Lung (tissue), 11 donors: ENCODE measurements at regions not wholly inside any gene's neighbourhood (a gene's known extent, or its start where the extent isn't known, plus 50 kb on each side); places are given as distances from the start of the nearest gene placed in this dataset.

Source experiments
- ATAC-seq: fragments of 200-7000 bp; cut with Tn5 transposase; one replicate; pipeline ENCODE4 v1.9.1; 2020; ENCODE audit warnings: moderate number of reproducible peaks; ENCODE audit not compliant: insufficient read depth, low FRiP score
- DNase-seq, 3 donors: peaks; one replicate each; pipeline ENCODE4 v3.0.0-alpha.2; 2013 to 2017
- H3K27ac ChIP-seq, 2 donors: one replicate each; pipeline ENCODE4 v1.5.1; 2013; ENCODE audit warnings: mild to moderate bottlenecking in 2 of 2, moderate library complexity in 2 of 2, control low read depth in 1 of 2, inconsistent platforms in 1 of 2, low read depth in 1 of 2, low read length in 1 of 2
- H3K27me3 ChIP-seq, 3 donors: one replicate each; pipeline ENCODE4 v1.5.1; 2013; ENCODE audit warnings: low read length in 2 of 3; ENCODE audit not compliant: control insufficient read depth in 3 of 3, insufficient read depth in 3 of 3
- H3K36me3 ChIP-seq, 4 donors: one replicate each; pipeline ENCODE4 v1.5.1; 2013; ENCODE audit warnings: low read length in 4 of 4, mild to moderate bottlenecking in 1 of 4, moderate library complexity in 1 of 4; ENCODE audit not compliant: control insufficient read depth in 4 of 4, insufficient read depth in 4 of 4
- H3K4me1 ChIP-seq, 5 donors: one replicate each; pipeline ENCODE4 v1.5.1; 2013; ENCODE audit warnings: low read length in 5 of 5, mild to moderate bottlenecking in 2 of 5, moderate library complexity in 1 of 5; ENCODE audit not compliant: control insufficient read depth in 5 of 5, insufficient read depth in 5 of 5
- H3K4me3 ChIP-seq: one replicate; pipeline ENCODE4 v1.5.1; 2013; ENCODE audit warnings: mild to moderate bottlenecking, control low read depth, moderate library complexity
- H3K9ac ChIP-seq, 2 donors: one replicate each; pipeline ENCODE4 v1.5.1; 2013; ENCODE audit warnings: low read length in 2 of 2, control low read depth in 1 of 2; ENCODE audit not compliant: insufficient read depth in 1 of 2
- H3K9me3 ChIP-seq, 4 donors: one replicate each; pipeline ENCODE4 v1.5.1; 2013; ENCODE audit warnings: low read length in 3 of 4, mild to moderate bottlenecking in 1 of 4, moderate library complexity in 1 of 4; ENCODE audit not compliant: control insufficient read depth in 4 of 4, insufficient read depth in 3 of 4
- WGBS, 2 donors: extraction: QIAGEN DNeasy Blood & Tissue Kit; methylation state at CpG; one replicate each; pipeline ENCODE4 v1.1.7; 2013; 5-methylcytosine and 5-hydroxymethylcytosine counted together
- TF ChIP-seq, protein P1 (sequence below): IDR thresholded peaks from 2 replicates; pipeline ENCODE4 v1.5.1; 2012; ENCODE audit warnings: mild to moderate bottlenecking; ENCODE audit errors: control extremely low read depth, extremely low read depth
- donor health status: control.
- donor health status: control.
- donor health status: Bipolar disorder and iron deficiency.
- donor health status: healthy.
- donor health status: DM: yes; HTN: yes; CAD: no.

DNA sequence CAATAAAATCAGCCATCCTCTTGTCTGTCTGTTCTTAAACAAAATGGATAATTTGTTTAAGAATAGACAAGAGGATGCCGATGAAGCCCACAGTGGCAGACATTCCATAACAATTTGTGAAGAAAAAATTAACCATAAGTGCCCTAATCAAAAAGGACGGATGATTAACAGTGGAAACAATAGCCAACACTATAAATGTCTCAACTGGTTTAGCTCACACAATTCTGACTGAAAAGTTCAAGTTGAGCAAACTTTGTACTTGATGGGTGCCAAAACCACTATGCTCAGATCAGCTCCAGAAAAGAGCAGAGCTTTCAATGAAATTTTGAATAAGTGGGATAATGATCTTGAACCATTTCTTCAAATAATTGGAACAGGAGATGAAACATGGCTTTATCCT is 202.2 kb upstream of the OR4E1 start:
- H3K9ac ChIP-seq, result no peak overlapping the region
- H3K4me1 ChIP-seq, result no peaks in the 10 kb centered on the region
- no peak overlapping the region for H3K4me3 ChIP-seq
- WGBS, 2 donors, result 78 to 88% methylated on average over 2 of the region's 2 CpGs
- no peaks in the 10 kb centered on the region for H3K36me3 ChIP-seq
- ATAC-seq (no peak), DNase-seq (no peak)
- H3K9me3 ChIP-seq, result no peaks in the 10 kb centered on the region
- H3K27me3 ChIP-seq, result no peaks in the 10 kb centered on the region
- TF ChIP-seq, protein P1, sequence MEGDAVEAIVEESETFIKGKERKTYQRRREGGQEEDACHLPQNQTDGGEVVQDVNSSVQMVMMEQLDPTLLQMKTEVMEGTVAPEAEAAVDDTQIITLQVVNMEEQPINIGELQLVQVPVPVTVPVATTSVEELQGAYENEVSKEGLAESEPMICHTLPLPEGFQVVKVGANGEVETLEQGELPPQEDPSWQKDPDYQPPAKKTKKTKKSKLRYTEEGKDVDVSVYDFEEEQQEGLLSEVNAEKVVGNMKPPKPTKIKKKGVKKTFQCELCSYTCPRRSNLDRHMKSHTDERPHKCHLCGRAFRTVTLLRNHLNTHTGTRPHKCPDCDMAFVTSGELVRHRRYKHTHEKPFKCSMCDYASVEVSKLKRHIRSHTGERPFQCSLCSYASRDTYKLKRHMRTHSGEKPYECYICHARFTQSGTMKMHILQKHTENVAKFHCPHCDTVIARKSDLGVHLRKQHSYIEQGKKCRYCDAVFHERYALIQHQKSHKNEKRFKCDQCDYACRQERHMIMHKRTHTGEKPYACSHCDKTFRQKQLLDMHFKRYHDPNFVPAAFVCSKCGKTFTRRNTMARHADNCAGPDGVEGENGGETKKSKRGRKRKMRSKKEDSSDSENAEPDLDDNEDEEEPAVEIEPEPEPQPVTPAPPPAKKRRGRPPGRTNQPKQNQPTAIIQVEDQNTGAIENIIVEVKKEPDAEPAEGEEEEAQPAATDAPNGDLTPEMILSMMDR, result no peak
- no peak overlapping the region for H3K27ac ChIP-seq

- no peak overlapping the region for H3K9ac ChIP-seq
- no peak for DNase-seq
- no peak overlapping the region for H3K4me3 ChIP-seq
- H3K36me3 ChIP-seq, result no peaks in the 10 kb centered on the region
- H3K27ac ChIP-seq, result no peak overlapping the region
- H3K9me3 ChIP-seq, result no peaks in the 10 kb centered on the region
- WGBS, 2 donors, result 39 to 44% methylated on average over 1 of the region's 1 CpG
- H3K27me3 ChIP-seq, result no peaks in the 10 kb centered on the region
- TF ChIP-seq, protein P1, result no peak
- no peaks in the 10 kb centered on the region for H3K4me1 ChIP-seq
- no peak for ATAC-seq
Observed at GRCh38 chr14:21874946-21875345, 201.3 kb upstream of the OR4E1 start.

DNA sequence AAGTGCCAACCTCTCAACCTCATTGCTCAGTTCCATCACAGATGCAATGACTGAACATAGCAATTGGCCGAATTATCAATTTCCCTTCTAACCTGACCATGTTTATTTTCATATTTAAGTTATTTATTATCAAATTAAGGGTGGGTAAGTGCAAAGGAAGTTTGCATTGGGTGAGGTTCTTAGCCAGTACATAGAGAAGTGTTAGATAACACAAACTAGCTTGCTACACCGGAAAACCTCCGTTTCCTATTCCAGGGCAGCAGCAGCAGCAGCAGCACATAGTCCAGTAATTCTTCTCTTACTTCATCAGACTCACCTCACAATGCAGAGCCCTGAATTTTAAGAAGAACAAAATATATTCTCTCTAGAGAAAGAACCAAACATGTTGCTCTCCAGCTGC is 200.5 kb upstream of the OR4E1 start:
- no peak for ATAC-seq
- DNase-seq, result no peak
- TF ChIP-seq, protein P1, result no peak
- Histone ChIP-seq H3K4me1 (no peaks in the 10 kb centered on the region), H3K9ac (no peak overlapping the region), H3K4me3 (no peak overlapping the region), H3K9me3 (no peaks in the 10 kb centered on the region), H3K27me3 (no peaks in the 10 kb centered on the region), H3K27ac (no peak overlapping the region), H3K36me3 (no peaks in the 10 kb centered on the region)
- 29 to 33% methylated on average over 3 of the region's 3 CpGs for WGBS, 2 donors

DNA sequence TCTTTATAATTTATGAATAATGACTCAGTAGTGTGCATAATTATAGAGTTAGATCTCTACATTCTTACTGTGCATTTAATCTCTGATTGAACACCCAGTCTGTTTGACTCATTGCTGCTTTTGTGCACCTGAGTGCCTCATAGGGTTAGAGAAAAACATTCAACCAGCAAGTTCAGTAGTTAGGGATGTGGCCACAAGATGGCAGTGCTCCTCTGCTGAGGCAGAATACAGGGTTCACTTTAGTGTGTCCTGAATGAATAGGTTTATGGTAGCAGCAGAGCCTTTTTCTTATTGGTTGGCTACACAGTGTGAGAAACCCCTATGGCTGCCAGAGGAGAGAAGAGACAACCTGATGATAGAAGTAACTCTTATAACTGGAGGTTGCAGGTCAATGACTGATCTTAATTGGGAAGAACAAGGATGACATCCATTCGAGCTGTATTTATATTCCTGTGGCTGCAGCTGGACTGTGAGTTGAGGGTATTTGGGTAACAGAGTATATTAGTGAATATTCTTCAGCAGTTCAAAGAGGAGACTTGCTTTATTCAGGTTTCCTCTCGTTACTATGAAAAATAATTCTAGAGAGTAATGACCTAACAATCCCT is 194.9 kb upstream of the OR4E1 start:
- Histone ChIP-seq H3K4me3 (no peak overlapping the region), H3K36me3 (no peaks in the 10 kb centered on the region), H3K9me3 (no peaks in the 10 kb centered on the region), H3K9ac (no peak overlapping the region), H3K27ac (no peak overlapping the region), H3K4me1 (no peaks in the 10 kb centered on the region), H3K27me3 (no peaks in the 10 kb centered on the region)
- TF ChIP-seq, protein P1, result peak; percentile 38
- ATAC-seq (peak; percentile 66), DNase-seq (peak; percentile 23 to 53 (median 26))
- WGBS, 2 donors, result 69 to 78% methylated on average over 2 of the region's 2 CpGs
